WTC11 (cell line): ENCODE measurements at regions not wholly inside any gene's neighbourhood (a gene's known extent, or its start where the extent isn't known, plus 50 kb on each side); places are given as distances from the start of the nearest gene placed in this dataset.
"Not testable (repeated sequence)": the region's sequence is repeated elsewhere in the genome, so short reads cannot be mapped to it uniquely, and the experiment has no call there.

Source experiments
- CTCF ChIP-seq: fragments of 200-600 bp; IDR thresholded peaks from 2 replicates; pipeline ENCODE4 v1.8.0; 2022; ENCODE audit warnings: antibody characterized with exemption
- MAX ChIP-seq: sonication (generic); formaldehyde crosslinking; IDR thresholded peaks from 2 replicates; pipeline ENCODE4 v1.8.0; 2022; ENCODE audit warnings: mild to moderate bottlenecking, missing genetic modification reagents
- MYBL2 ChIP-seq: sonication (generic); formaldehyde crosslinking; IDR thresholded peaks from 2 replicates; pipeline ENCODE4 v1.8.1; 2023; ENCODE audit warnings: mild to moderate bottlenecking, moderate library complexity, missing genetic modification reagents
- NFYB ChIP-seq: sonication (generic); formaldehyde crosslinking; conservative IDR thresholded peaks from 2 replicates; pipeline ENCODE4 v1.8.0; 2022; ENCODE audit warnings: low read depth, missing genetic modification reagents
- TCF7 ChIP-seq: sonication (generic); formaldehyde crosslinking; IDR thresholded peaks from 2 replicates; pipeline ENCODE4 v1.8.0; 2022; ENCODE audit warnings: mild to moderate bottlenecking, low read depth, missing genetic modification reagents, moderate library complexity
- TEAD4 ChIP-seq: sonication (generic); formaldehyde crosslinking; IDR thresholded peaks from 2 replicates; pipeline ENCODE4 v1.8.0; 2022; ENCODE audit warnings: mild to moderate bottlenecking, missing genetic modification reagents
- ZNF138 ChIP-seq: sonication (generic); formaldehyde crosslinking; conservative IDR thresholded peaks from 2 replicates; pipeline ENCODE4 v1.8.1; 2022; ENCODE audit warnings: mild to moderate bottlenecking, moderate library complexity, missing genetic modification reagents
- ZNF219 ChIP-seq: sonication (generic); formaldehyde crosslinking; IDR thresholded peaks from 2 replicates; pipeline ENCODE4 v1.8.0; 2023; ENCODE audit warnings: missing genetic modification reagents, mild to moderate bottlenecking, borderline replicate concordance
- ZNF396 ChIP-seq: fragments of 250-450 bp; sonication (Bioruptor Pico); IDR thresholded peaks from 2 replicates; pipeline ENCODE4 v1.8.0; 2021; ENCODE audit warnings: mild to moderate bottlenecking, moderate library complexity, borderline replicate concordance
- TF ChIP-seq, protein P1 (sequence below): sonication (generic); formaldehyde crosslinking; IDR thresholded peaks from 2 replicates; pipeline ENCODE4 v1.8.1; 2023; ENCODE audit warnings: mild to moderate bottlenecking, missing genetic modification reagents
- TF ChIP-seq, protein P2 (sequence below): sonication (generic); formaldehyde crosslinking; IDR thresholded peaks from 2 replicates; pipeline ENCODE4 v1.8.1; 2022; ENCODE audit warnings: low read depth, mild to moderate bottlenecking, moderate library complexity, missing genetic modification reagents, borderline replicate concordance
- TF ChIP-seq, protein P3 (sequence below): sonication (generic); formaldehyde crosslinking; IDR thresholded peaks from 2 replicates; pipeline ENCODE4 v1.8.1; 2023; ENCODE audit warnings: mild to moderate bottlenecking, missing genetic modification reagents, moderate library complexity

- not testable (repeated sequence) for TF ChIP-seq ZNF396 (CRISPR knock-in tag); ZNF219; ZNF138; CTCF; NFYB (CRISPR knock-in tag); TCF7; MYBL2; TEAD4 (CRISPR knock-in tag); MAX
- TF ChIP-seq, protein P1, sequence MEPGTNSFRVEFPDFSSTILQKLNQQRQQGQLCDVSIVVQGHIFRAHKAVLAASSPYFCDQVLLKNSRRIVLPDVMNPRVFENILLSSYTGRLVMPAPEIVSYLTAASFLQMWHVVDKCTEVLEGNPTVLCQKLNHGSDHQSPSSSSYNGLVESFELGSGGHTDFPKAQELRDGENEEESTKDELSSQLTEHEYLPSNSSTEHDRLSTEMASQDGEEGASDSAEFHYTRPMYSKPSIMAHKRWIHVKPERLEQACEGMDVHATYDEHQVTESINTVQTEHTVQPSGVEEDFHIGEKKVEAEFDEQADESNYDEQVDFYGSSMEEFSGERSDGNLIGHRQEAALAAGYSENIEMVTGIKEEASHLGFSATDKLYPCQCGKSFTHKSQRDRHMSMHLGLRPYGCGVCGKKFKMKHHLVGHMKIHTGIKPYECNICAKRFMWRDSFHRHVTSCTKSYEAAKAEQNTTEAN: not testable (repeated sequence)
- TF ChIP-seq, protein P2, sequence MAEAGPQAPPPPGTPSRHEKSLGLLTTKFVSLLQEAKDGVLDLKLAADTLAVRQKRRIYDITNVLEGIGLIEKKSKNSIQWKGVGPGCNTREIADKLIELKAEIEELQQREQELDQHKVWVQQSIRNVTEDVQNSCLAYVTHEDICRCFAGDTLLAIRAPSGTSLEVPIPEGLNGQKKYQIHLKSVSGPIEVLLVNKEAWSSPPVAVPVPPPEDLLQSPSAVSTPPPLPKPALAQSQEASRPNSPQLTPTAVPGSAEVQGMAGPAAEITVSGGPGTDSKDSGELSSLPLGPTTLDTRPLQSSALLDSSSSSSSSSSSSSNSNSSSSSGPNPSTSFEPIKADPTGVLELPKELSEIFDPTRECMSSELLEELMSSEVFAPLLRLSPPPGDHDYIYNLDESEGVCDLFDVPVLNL: not testable (repeated sequence)
- TF ChIP-seq, protein P3, sequence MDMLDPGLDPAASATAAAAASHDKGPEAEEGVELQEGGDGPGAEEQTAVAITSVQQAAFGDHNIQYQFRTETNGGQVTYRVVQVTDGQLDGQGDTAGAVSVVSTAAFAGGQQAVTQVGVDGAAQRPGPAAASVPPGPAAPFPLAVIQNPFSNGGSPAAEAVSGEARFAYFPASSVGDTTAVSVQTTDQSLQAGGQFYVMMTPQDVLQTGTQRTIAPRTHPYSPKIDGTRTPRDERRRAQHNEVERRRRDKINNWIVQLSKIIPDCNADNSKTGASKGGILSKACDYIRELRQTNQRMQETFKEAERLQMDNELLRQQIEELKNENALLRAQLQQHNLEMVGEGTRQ (CRISPR knock-in tag): not testable (repeated sequence)
These were observed 174.9 kb upstream of the NBPF12 start for GRCh38 chr1:146763234-146763633.
